ENCODE measurements at regions not wholly inside any gene's neighbourhood (a gene's known extent, or its start where the extent isn't known, plus 50 kb on each side); places are given as distances from the start of the nearest gene placed in this dataset.

DNA sequence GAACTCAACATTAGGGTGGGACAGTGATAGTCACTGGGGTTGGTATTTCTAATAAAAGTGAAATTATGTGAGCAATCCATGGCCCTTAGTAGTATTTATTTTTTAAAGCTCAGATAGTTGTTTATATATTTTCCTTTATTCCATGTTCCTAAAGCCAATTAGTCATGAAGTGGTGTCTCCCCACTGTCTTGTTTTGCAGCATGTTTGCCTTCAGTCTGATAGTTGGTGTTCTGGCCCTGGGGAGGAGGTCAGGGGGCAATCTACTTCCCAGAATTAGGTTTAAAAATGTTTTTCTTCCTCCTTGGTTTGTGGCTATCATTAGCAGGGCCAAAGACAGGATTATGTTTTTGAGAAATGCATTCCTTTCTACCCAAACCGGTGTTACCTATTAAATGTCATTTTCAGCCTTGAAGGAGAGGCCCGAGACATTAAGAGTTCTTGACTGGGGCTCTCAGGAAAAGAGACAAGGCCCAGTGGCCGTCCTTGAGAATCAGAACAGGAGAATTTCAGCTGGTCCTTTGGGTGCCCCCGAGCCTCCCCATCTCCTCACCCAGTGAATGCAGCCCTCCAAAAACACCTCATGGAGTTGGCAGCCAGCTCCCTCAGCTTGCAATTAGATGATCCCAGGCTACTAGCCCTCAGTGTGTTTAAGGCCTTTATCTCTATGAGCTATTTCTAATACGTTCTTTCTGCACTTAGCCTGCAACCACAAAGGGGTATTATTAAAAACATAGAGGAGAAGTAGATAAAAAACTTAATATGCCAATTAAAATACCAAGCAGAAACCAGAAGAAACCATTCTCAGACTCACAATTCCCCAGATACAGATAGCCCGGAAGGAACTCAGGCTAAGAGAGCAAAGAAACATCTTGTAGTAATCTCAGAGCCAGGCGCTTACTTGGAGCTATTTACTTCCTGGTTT, 71.3 kb upstream of the NGF start:
- in situ Hi-C loops (cut with MboI; ENCODE audit: low sequenced_read_pairs), result no loop called here
- Histone ChIP-seq H3K36me3 (replicated peaks) (no peaks in the 10 kb centered on the region), H3K27me3 (ENCODE audit: low read depth) (no peaks in the 10 kb centered on the region), H3K9me3 (no peaks in the 10 kb centered on the region), H3K4me3 (no peak overlapping the region), H3K4me1 (no peaks in the 10 kb centered on the region)
- no peak for DNase-seq (ENCODE audit: low spot score in 2 of 2)

DNA sequence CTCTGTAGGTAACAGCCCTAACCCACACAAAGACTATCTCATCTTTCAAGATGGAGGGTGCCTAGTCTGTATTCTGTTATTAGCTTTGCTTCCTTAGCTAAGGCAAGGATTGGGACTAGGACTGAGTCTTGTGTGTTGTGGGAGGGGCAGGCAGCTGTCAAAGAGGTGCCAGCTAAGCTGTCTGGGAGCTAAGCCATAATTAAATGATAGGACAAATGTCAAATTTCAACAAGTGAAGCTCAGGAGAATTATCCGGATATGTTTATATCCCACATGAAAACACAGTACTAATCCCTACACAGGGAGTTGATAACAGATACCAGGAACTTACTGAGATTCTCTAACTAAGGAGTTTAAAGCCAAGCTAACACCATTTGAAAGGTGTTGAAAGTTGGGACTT, 70.5 kb upstream of the NGF start:
- no peaks in the 10 kb centered on the region for H3K9me3 ChIP-seq
- DNase-seq (ENCODE audit: low spot score in 2 of 2), result no peak
- no peaks in the 10 kb centered on the region for H3K4me1 ChIP-seq
- no peaks in the 10 kb centered on the region; the same call in 1 of the 2 replicates for H3K27me3 ChIP-seq (ENCODE audit: low read depth)
- in situ Hi-C loops (cut with MboI; ENCODE audit: low sequenced_read_pairs), result no loop called here
- no peak overlapping the region for H3K4me3 ChIP-seq
- no peaks in the 10 kb centered on the region for H3K36me3 ChIP-seq (replicated peaks)

DNA sequence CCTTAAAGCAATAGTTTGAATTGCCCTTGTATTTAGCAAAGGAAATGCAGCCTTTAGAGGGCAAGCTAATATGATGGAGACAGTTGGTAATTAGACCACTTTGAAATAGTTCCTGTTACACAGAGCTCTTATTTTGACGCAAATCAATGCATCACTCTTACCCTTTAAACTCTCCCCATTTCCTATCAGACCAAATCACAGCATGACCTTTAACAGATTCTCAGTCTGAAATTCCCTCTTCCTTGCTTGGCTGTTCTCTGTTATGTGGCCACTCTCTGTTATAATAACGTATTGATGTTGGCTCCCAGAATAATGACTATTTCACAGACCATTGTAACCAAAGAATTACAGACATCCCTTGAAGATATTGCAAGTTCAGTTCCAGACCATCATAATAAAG, 66.9 kb upstream of the NGF start:
- in situ Hi-C loops (cut with MboI; ENCODE audit: low sequenced_read_pairs), result no loop called here
- no peak overlapping the region for H3K4me3 ChIP-seq
- H3K4me1 ChIP-seq, result no peaks in the 10 kb centered on the region
- H3K9me3 ChIP-seq, result no peaks in the 10 kb centered on the region
- no peak for DNase-seq (ENCODE audit: low spot score in 2 of 2)
- H3K27me3 ChIP-seq (ENCODE audit: low read depth), result no peaks in the 10 kb centered on the region; the same call in 1 of the 2 replicates
- H3K36me3 ChIP-seq (replicated peaks), result no peaks in the 10 kb centered on the region

DNA sequence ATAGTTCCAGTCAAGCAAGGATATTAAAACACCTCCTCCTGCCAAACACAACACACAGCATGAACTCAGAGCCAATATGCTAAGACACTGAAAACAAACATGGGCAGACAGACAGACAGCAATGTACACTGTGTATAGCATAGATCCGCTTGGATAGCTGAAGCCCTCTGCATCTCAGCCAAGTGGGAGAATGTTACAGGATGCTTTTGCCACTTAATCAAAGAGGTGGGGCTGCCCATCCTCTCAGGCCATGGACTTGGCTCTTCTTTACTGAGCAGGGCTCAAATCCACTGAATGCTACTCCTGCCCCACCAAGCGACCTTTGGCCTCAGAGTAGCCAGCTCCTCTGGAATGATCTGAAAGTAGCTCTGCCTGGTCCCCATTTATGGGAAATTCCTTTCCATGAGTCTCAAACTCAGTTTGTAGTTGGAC, 64.7 kb upstream of the NGF start:
- H3K4me1 ChIP-seq, result no peaks in the 10 kb centered on the region
- H3K9me3 ChIP-seq, result no peaks in the 10 kb centered on the region
- no peak for DNase-seq (ENCODE audit: low spot score in 2 of 2)
- in situ Hi-C loops (cut with MboI; ENCODE audit: low sequenced_read_pairs), result no loop called here
- no peak overlapping the region for H3K4me3 ChIP-seq
- no peaks in the 10 kb centered on the region for H3K36me3 ChIP-seq (replicated peaks)
- no peaks in the 10 kb centered on the region; the same call in 1 of the 2 replicates for H3K27me3 ChIP-seq (ENCODE audit: low read depth)

DNA sequence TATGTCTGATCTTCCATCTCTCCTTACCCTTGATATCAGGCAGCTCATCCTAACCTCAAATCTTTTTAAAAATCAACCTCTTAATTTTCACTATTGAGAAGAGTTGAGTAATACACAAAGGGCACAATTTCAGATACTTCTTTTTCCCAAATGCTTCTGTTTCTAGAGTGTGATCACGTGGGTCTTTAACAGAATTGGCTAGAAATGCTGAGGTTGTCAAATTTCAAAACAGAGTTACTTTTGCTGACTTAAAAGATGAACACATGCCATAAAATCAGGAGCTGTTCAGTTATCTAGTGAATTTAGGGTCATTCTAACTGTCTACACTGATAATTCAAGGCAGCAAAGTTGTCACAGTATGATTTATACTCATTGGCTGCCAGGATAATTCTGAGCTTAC, 63.6 kb upstream of the NGF start:
- no peaks in the 10 kb centered on the region for H3K4me1 ChIP-seq
- no peak for DNase-seq (ENCODE audit: low spot score in 2 of 2)
- no peak overlapping the region for H3K4me3 ChIP-seq
- no peaks in the 10 kb centered on the region for H3K36me3 ChIP-seq (replicated peaks)
- H3K27me3 ChIP-seq (ENCODE audit: low read depth), result no peaks in the 10 kb centered on the region; the same call in 1 of the 2 replicates
- in situ Hi-C loops (cut with MboI; ENCODE audit: low sequenced_read_pairs), result no loop called here
- no peaks in the 10 kb centered on the region for H3K9me3 ChIP-seq

DNA sequence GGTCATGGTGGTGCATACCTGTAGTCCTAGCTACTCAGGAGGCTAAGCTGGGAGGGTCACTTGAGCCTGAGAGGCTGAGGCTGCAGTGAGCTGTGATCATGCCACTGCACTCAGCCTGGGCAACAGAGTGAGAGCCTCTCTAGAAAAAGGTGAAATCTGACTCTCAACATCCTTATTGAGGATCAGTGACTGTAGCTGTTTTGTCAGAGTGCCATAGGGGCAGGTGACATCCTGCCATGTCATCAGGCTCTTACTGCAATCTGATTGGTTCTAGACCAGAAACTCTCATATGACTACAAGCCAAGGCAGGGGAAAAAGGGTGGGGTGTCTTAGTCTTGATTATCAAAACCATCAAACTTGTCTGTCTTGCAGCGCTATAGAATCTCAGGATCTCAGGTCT, 62.8 kb upstream of the NGF start:
- in situ Hi-C loops (cut with MboI; ENCODE audit: low sequenced_read_pairs), result no loop called here
- Histone ChIP-seq H3K4me1 (no peaks in the 10 kb centered on the region), H3K27me3 (ENCODE audit: low read depth) (no peaks in the 10 kb centered on the region; the same call in 1 of the 2 replicates), H3K4me3 (no peak overlapping the region), H3K9me3 (no peaks in the 10 kb centered on the region), H3K36me3 (replicated peaks) (no peaks in the 10 kb centered on the region)
- DNase-seq (ENCODE audit: low spot score in 2 of 2), result no peak

DNA sequence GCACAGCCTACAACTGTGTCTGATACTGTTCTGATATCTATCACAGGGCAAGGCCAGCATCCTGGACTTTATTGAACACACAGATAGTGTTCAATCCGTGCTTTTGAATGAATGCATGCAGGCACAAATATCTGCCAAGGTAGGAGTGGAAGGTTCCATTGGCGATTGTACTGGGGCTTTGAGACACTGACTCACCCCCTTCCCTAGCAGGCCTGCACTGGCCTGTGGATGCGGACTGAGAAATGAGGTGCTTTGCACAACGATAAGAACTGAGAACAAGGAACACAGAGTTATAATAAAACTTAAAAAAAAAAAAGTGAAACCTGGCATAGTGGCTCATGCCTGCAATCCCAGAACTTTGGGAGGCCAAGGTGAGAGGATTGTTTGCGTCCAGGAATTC, 62.4 kb upstream of the NGF start:
- Histone ChIP-seq H3K36me3 (replicated peaks) (no peaks in the 10 kb centered on the region), H3K4me3 (no peak overlapping the region), H3K27me3 (ENCODE audit: low read depth) (no peaks in the 10 kb centered on the region; the same call in 1 of the 2 replicates), H3K9me3 (no peaks in the 10 kb centered on the region), H3K4me1 (peaks cover under 1% of the 10 kb centered on the region; the same call in 1 of the 2 replicates)
- in situ Hi-C loops (cut with MboI; ENCODE audit: low sequenced_read_pairs), result no loop called here
- no peak for DNase-seq (ENCODE audit: low spot score in 2 of 2)

DNA sequence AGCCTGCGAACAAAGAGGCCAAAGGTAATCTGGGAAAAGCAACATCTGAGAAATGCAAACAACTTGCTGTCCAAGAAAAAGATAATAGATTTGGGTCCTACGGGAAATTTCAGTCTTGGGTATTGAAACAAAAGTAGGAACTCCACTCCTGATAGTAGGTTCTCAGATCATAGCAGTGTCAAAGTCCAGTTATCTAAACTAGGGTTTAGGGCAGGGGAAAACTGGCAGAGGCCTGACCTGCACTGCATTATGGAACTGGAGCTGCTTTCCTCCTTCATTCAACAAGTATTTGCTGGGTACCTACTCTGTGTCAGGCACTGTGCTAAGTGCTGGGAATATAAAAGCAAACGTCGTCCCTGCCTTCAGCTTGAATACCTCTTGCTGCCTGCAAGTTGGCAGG, 60.7 kb upstream of the NGF start:
- H3K4me1 ChIP-seq, result peaks cover 2% of the 10 kb centered on the region; the same call in 1 of the 2 replicates
- no peaks in the 10 kb centered on the region for H3K9me3 ChIP-seq
- no peak for DNase-seq (ENCODE audit: low spot score in 2 of 2)
- no peaks in the 10 kb centered on the region for H3K27me3 ChIP-seq (ENCODE audit: low read depth)
- H3K36me3 ChIP-seq (replicated peaks), result no peaks in the 10 kb centered on the region
- in situ Hi-C loops (cut with MboI; ENCODE audit: low sequenced_read_pairs), result no loop called here
- no peak overlapping the region for H3K4me3 ChIP-seq
